ENCODE measurements at regions not wholly inside any gene's neighbourhood (a gene's known extent, or its start where the extent isn't known, plus 50 kb on each side); places are given as distances from the start of the nearest gene placed in this dataset.

GRCh38 chr9:103658156-103658555, 436.0 kb upstream of the SMC2 start:
- Histone ChIP-seq H3K4me2 (ENCODE audit: insufficient read depth in 1 of 2, low read depth in 2 of 2, low read length in 2 of 2) (no peak overlapping the region), H3K9ac (replicated peaks in 1 of 4; ENCODE audit: extremely low read depth in 1 of 4, low read depth in 3 of 4, low read length in 3 of 4) (no peak overlapping the region), H3K36me3 (ENCODE audit: control insufficient read depth in 2 of 4, insufficient read depth in 4 of 4, low read length in 3 of 4) (no peaks in the 10 kb centered on the region), H4K91ac (replicated peaks; ENCODE audit: insufficient read length, low read length) (no peak overlapping the region), H4K8ac (ENCODE audit: extremely low read depth, insufficient read depth, low read length) (no peak overlapping the region), H3K79me1 (ENCODE audit: low read depth, low read length) (no peaks in the 10 kb centered on the region), H4K20me1 (replicated peaks in 1 of 2; ENCODE audit: control insufficient read depth in 1 of 2, insufficient read depth in 2 of 2, low read length in 2 of 2) (no peaks in the 10 kb centered on the region), H4K5ac (ENCODE audit: insufficient read length, low read depth, low read length) (no peak overlapping the region), H2BK15ac (ENCODE audit: low read length) (no peak overlapping the region), H3K4ac (replicated peaks; ENCODE audit: insufficient read length, low read depth, low read length) (no peak overlapping the region), H3K9me3 (ENCODE audit: insufficient read depth in 2 of 2, low read depth in 1 of 2, low read length in 1 of 2) (peaks cover 6% of the 10 kb centered on the region in 2 experiments; a peak in 3 of 4 replicates), H2BK20ac (ENCODE audit: low read length) (no peak overlapping the region), H2BK120ac (replicated peaks; ENCODE audit: low read depth, low read length) (no peak overlapping the region), H3K23me2 (ENCODE audit: low read depth, low read length) (no peaks in the 10 kb centered on the region), H3K4me3 (ENCODE audit: extremely low read depth in 1 of 4, insufficient read depth in 2 of 4, low read depth in 3 of 4, low read length in 4 of 4) (no peak overlapping the region), H3K27ac (ENCODE audit: low read depth, low read length) (no peak overlapping the region), H3K23ac (ENCODE audit: insufficient read length) (no peak overlapping the region), H2AK5ac (ENCODE audit: low read depth, low read length) (no peak overlapping the region), H3K56ac (replicated peaks; ENCODE audit: insufficient read length, low read depth, low read length) (no peak overlapping the region), H3K18ac (ENCODE audit: extremely low read depth, low read length) (no peak overlapping the region), H3K4me1 (replicated peaks in 1 of 4; ENCODE audit: control insufficient read depth in 3 of 4, insufficient read depth in 4 of 4, low read length in 3 of 4) (no peaks in the 10 kb centered on the region), H3K79me2 (ENCODE audit: control insufficient read depth in 1 of 2, insufficient read depth in 2 of 2, low read length in 2 of 2) (no peaks in the 10 kb centered on the region), H2BK5ac (ENCODE audit: low read depth, low read length) (no peak overlapping the region), H2BK12ac (ENCODE audit: low read depth, low read length) (no peak overlapping the region), H2AFZ (ENCODE audit: low read length) (no peak overlapping the region), H3K14ac (ENCODE audit: insufficient read length) (no peak overlapping the region), H3K27me3 (replicated peaks in 1 of 4; ENCODE audit: control insufficient read depth in 3 of 4, extremely low read depth in 1 of 4, insufficient read depth in 3 of 4, low read length in 3 of 4) (no peaks in the 10 kb centered on the region)
- no peak for TF ChIP-seq SIRT6 (IDR thresholded peaks at IDR 0.05; ENCODE audit: low read length)
- no peak for TF ChIP-seq POLR2A (IDR thresholded peaks at IDR 0.05; ENCODE audit: control extremely low read depth in 1 of 2, low read depth in 2 of 2, low read length in 2 of 2)
- POLR2A ChIA-PET (ENCODE audit: partially characterized antibody), result no interaction called here
- CTCF ChIA-PET (ENCODE audit: partially characterized antibody), result no interaction called here
- WGBS, 2 experiments (ENCODE audit: extremely low coverage in 1 of 2, insufficient coverage in 1 of 2, insufficient read length in 1 of 2, insufficient replicate concordance in 2 of 2, low coverage in 1 of 2, low lambda C conversion rate in 2 of 2, missing lambda C conversion rate in 1 of 2), result 97% methylated on average over 5 of the region's 5 CpGs; no CpG with 5 or more reads in 1 of the 2 experiments
- FAIRE-seq (no peak), DNase-seq (ENCODE audit: low read depth in 1 of 2, low spot score in 2 of 2) (no peak)
